Uterus (tissue), 2 donors: ENCODE measurements at regions not wholly inside any gene's neighbourhood (a gene's known extent, or its start where the extent isn't known, plus 50 kb on each side); places are given as distances from the start of the nearest gene placed in this dataset.

Experiments
- POLR2A ChIP-seq, 2 donors: fragments of 450-650 bp; IDR thresholded peaks; one replicate each; pipeline ENCODE4 v1.6.1; 2016; ENCODE audit warnings: antibody characterized with exemption in 2 of 2, mild to moderate bottlenecking in 1 of 2, moderate library complexity in 1 of 2
- TF ChIP-seq, protein P1 (sequence below), 4 experiments: fragments of 200-600 bp in 2 of 4; fragments of 450-650 bp in 2 of 4; sonication (generic) in 2 of 4; IDR thresholded peaks; one replicate each; pipeline ENCODE4 v1.5.1; 2016 to 2019; ENCODE audit warnings: antibody characterized with exemption in 4 of 4, mild to moderate bottlenecking in 2 of 4, moderate library complexity in 1 of 4

DNA sequence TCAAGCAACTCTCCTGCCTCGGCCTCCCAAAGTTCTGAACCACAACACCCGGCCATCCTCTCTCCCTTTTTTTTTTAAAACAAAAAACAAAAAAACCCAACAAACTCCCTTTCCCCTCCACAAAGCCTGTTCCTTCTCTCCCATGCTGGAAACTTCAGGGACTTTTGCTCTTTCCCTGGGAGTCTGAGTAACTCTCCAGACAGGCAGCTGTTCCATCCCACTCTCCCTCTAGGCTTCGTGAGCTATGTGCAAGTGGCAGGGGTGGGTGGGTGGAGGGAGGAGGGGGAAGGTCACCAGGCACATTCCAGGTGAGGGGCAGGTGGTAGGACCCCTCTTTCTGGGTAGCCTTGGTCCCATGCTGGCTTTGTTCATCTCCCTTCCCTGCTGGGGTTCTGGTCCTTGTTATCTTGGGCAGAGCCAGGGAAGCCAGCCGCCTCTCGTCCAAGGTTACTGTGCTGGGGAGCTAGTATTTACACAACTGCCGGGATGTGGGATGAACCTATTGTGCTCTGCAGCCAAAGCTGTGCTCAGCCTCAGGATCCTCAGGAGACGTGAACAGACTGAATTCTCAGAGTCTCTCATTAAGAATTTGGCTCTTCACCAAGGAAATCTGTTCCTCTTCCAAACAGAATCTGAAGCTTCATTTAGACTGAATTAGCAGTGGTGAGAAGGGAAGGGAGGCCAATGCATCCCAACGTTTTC is 106.9 kb downstream of the LIPG start:
- TF ChIP-seq, protein P1, sequence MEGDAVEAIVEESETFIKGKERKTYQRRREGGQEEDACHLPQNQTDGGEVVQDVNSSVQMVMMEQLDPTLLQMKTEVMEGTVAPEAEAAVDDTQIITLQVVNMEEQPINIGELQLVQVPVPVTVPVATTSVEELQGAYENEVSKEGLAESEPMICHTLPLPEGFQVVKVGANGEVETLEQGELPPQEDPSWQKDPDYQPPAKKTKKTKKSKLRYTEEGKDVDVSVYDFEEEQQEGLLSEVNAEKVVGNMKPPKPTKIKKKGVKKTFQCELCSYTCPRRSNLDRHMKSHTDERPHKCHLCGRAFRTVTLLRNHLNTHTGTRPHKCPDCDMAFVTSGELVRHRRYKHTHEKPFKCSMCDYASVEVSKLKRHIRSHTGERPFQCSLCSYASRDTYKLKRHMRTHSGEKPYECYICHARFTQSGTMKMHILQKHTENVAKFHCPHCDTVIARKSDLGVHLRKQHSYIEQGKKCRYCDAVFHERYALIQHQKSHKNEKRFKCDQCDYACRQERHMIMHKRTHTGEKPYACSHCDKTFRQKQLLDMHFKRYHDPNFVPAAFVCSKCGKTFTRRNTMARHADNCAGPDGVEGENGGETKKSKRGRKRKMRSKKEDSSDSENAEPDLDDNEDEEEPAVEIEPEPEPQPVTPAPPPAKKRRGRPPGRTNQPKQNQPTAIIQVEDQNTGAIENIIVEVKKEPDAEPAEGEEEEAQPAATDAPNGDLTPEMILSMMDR (IDR thresholded peaks at IDR 0.05) = no peak
- TF ChIP-seq POLR2A (IDR thresholded peaks at IDR 0.05) = no peak
